BJ (cell line): ENCODE measurements at regions not wholly inside any gene's neighbourhood (a gene's known extent, or its start where the extent isn't known, plus 50 kb on each side); places are given as distances from the start of the nearest gene placed in this dataset.
"Not testable (repeated sequence)": the region's sequence is repeated elsewhere in the genome, so short reads cannot be mapped to it uniquely, and the experiment has no call there.

Experiments used
- CTCF ChIA-PET: fragments of 350-600 bp; formaldehyde crosslinking; extraction: SDS; loops from one replicate; lab custom pipeline; 2021; ENCODE audit warnings: antibody characterized with exemption, inconsistent platforms; lab: Yijun Ruan, JAX
- POLR2A ChIA-PET: fragments of 300-600 bp; sonication (Branson Sonifier 250); formaldehyde crosslinking; extraction: SDS; loops from one replicate; lab custom pipeline; 2021; ENCODE audit warnings: antibody characterized with exemption; lab: Charles Lee
- DNase-seq: peaks from one replicate; pipeline ENCODE4 v3.0.0-alpha.2; 2011; ENCODE audit warnings: low read depth
- H3K27me3 ChIP-seq: 2 replicates; pipeline ENCODE4 v1.6.0; 2011; ENCODE audit warnings: low read length; ENCODE audit not compliant: control insufficient read depth, insufficient read depth
- H3K36me3 ChIP-seq: 2 replicates; pipeline ENCODE4 v1.5.1; 2011; ENCODE audit warnings: low read length; ENCODE audit not compliant: control insufficient read depth, insufficient read depth
- H3K4me3 ChIP-seq: 2 replicates; pipeline ENCODE4 v1.5.1; 2011; ENCODE audit warnings: low read depth, mild to moderate bottlenecking, control low read depth, low read length
- CTCF ChIP-seq: IDR thresholded peaks from 2 replicates; pipeline ENCODE4 v1.5.1; 2011; ENCODE audit warnings: low read depth, mild to moderate bottlenecking, control low read depth, inconsistent platforms, low read length, moderate library complexity; ENCODE audit not compliant: insufficient read depth

GRCh38 chr5:28397502-28397941, 1359.1 kb upstream of the CDH9 start:
- no peak for DNase-seq
- Histone ChIP-seq H3K27me3 (no peaks in the 10 kb centered on the region), H3K4me3 (no peak overlapping the region), H3K36me3 (no peaks in the 10 kb centered on the region)
- no peak for TF ChIP-seq CTCF
- ChIA-PET CTCF (no interaction called here), POLR2A (no interaction called here)

- ChIA-PET POLR2A (no interaction called here), CTCF (no interaction called here)
- Histone ChIP-seq H3K4me3 (no peak overlapping the region), H3K27me3 (no peaks in the 10 kb centered on the region), H3K36me3 (no peaks in the 10 kb centered on the region)
- no peak for TF ChIP-seq CTCF
- DNase-seq: no peak
These were observed 1352.9 kb upstream of the CDH9 start for GRCh38 chr5:28391277-28391676.

GRCh38 chr5:28390341-28390740, 1352.0 kb upstream of the CDH9 start:
- POLR2A ChIA-PET: no interaction called here
- H3K27me3 ChIP-seq: no peaks in the 10 kb centered on the region
- H3K36me3 ChIP-seq: no peaks in the 10 kb centered on the region
- no peak overlapping the region for H3K4me3 ChIP-seq
- CTCF ChIA-PET: no interaction called here
- TF ChIP-seq CTCF: no peak
- DNase-seq: no peak

GRCh38 chr5:28389727-28390126, 1351.3 kb upstream of the CDH9 start:
- POLR2A ChIA-PET: not testable (repeated sequence)

GRCh38 chr5:28388428-28388827, 1350.0 kb upstream of the CDH9 start:
- H3K4me3 ChIP-seq: no peak overlapping the region
- no peaks in the 10 kb centered on the region for H3K27me3 ChIP-seq
- no peak for TF ChIP-seq CTCF
- ChIA-PET POLR2A (no interaction called here), CTCF (interaction anchor here (0.9 kb wide), 1 partner anchor 20 kb away, joined by 3 read pairs; no protein-coding TSS in a partner anchor)
- H3K36me3 ChIP-seq: no peaks in the 10 kb centered on the region
- no peak for DNase-seq

More at GRCh38 chr5:28389727-28390126, 1351.3 kb upstream of the CDH9 start:
- H3K4me3 ChIP-seq, H3K27me3 ChIP-seq, CTCF ChIA-PET, H3K36me3 ChIP-seq, DNase-seq: not testable (repeated sequence)

GRCh38 chr5:28386712-28387111, 1348.3 kb upstream of the CDH9 start:
- ChIA-PET POLR2A (no interaction called here), CTCF (no interaction called here)
- no peak for TF ChIP-seq CTCF
- DNase-seq: no peak
- no peak overlapping the region for H3K4me3 ChIP-seq
- no peaks in the 10 kb centered on the region for H3K36me3 ChIP-seq
- no peaks in the 10 kb centered on the region for H3K27me3 ChIP-seq
